ENCODE measurements at regions not wholly inside any gene's neighbourhood (a gene's known extent, or its start where the extent isn't known, plus 50 kb on each side); places are given as distances from the start of the nearest gene placed in this dataset.

- DNase-seq (ENCODE audit: low read depth in 2 of 2) = no peak
These were observed 187.0 kb downstream of the MID1IP1 start for GRCh38 chrX:38988301-38988700.

- no peak for DNase-seq (ENCODE audit: low read depth in 2 of 2)
These were observed 187.8 kb downstream of the MID1IP1 start for GRCh38 chrX:38989076-38989475.

- DNase-seq (ENCODE audit: low read depth in 2 of 2) = no peak
These were observed 190.6 kb downstream of the MID1IP1 start for GRCh38 chrX:38991656-38992440.

- no peak for DNase-seq (ENCODE audit: low read depth in 2 of 2)
These were observed 191.3 kb downstream of the MID1IP1 start for GRCh38 chrX:38992441-38993096.

- DNase-seq (ENCODE audit: low read depth in 2 of 2) = no peak
These were observed 192.2 kb downstream of the MID1IP1 start for GRCh38 chrX:38993500-38993899.

GRCh38 chrX:38999099-38999498 lies 197.8 kb downstream of the MID1IP1 start:
- DNase-seq (ENCODE audit: low read depth in 2 of 2) = no peak

- no peak for DNase-seq (ENCODE audit: low read depth in 2 of 2)
These were observed 198.9 kb downstream of the MID1IP1 start for GRCh38 chrX:38999967-39000745.

- DNase-seq (ENCODE audit: low read depth in 2 of 2) = no peak
These were observed 199.5 kb downstream of the MID1IP1 start for GRCh38 chrX:39000802-39001201.

GRCh38 chrX:39002466-39002865 lies 201.2 kb downstream of the MID1IP1 start:
- no peak for DNase-seq (ENCODE audit: low read depth in 2 of 2)

- DNase-seq (ENCODE audit: low read depth in 2 of 2) = no peak
These were observed 207.3 kb downstream of the MID1IP1 start for GRCh38 chrX:39008549-39008948.

GRCh38 chrX:39011454-39012221 lies 210.4 kb downstream of the MID1IP1 start:
- no peak for DNase-seq (ENCODE audit: low read depth in 2 of 2)

- DNase-seq (ENCODE audit: low read depth in 2 of 2) = no peak
These were observed 211.4 kb downstream of the MID1IP1 start for GRCh38 chrX:39012621-39013111.

GRCh38 chrX:39016556-39016955 lies 215.3 kb downstream of the MID1IP1 start:
- no peak for DNase-seq (ENCODE audit: low read depth in 2 of 2)

- no peak for DNase-seq (ENCODE audit: low read depth in 2 of 2)
These were observed 215.8 kb downstream of the MID1IP1 start for GRCh38 chrX:39017077-39017476.

- no peak for DNase-seq (ENCODE audit: low read depth in 2 of 2)
These were observed 216.5 kb downstream of the MID1IP1 start for GRCh38 chrX:39017716-39018115.

GRCh38 chrX:39018541-39018940 lies 217.3 kb downstream of the MID1IP1 start:
- no peak for DNase-seq (ENCODE audit: low read depth in 2 of 2)

GRCh38 chrX:39019056-39019455 lies 217.8 kb downstream of the MID1IP1 start:
- no peak for DNase-seq (ENCODE audit: low read depth in 2 of 2)

- no peak for DNase-seq (ENCODE audit: low read depth in 2 of 2)
These were observed 218.9 kb downstream of the MID1IP1 start for GRCh38 chrX:39020051-39020669.

- DNase-seq (ENCODE audit: low read depth in 2 of 2) = no peak
These were observed 220.8 kb downstream of the MID1IP1 start for GRCh38 chrX:39022106-39022505.

GRCh38 chrX:39029221-39029620 lies 228.0 kb downstream of the MID1IP1 start:
- no peak for DNase-seq (ENCODE audit: low read depth in 2 of 2)

- no peak for DNase-seq (ENCODE audit: low read depth in 2 of 2)
These were observed 229.4 kb downstream of the MID1IP1 start for GRCh38 chrX:39030636-39031035.
